ENCODE measurements at regions not wholly inside any gene's neighbourhood (a gene's known extent, or its start where the extent isn't known, plus 50 kb on each side); places are given as distances from the start of the nearest gene placed in this dataset.

DNA sequence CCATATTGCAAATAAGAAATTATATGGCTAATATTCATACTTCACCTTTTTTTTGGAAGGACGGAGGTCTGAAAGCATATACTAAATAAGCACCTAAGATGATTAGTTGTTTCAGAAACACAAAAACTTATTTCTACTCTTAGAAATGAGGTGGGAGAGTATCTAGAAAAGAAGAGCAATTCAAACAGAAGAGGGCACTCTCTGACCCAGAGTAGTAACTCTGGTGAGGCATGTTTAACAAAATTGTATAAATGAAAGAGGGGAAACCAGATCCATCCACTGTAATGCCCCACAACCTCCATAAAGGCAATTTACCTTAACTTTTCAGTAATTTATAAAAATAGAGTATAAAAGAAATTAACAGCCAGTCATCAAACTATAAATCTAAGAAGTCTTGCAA lies 669.6 kb upstream of the VRK2 start:
- no peak overlapping the region for H3T11ph ChIP-seq (ENCODE audit: low read length)
- no peak overlapping the region for H3K27ac Mint-ChIP-seq
- no peak overlapping the region for H3K4me2 ChIP-seq (ENCODE audit: insufficient read depth, insufficient read length, low read length)
- no peak overlapping the region for H3K4me3 Mint-ChIP-seq
- H2AFZ ChIP-seq (ENCODE audit: low read length) = no peak overlapping the region
- H3K18ac ChIP-seq (ENCODE audit: insufficient read length, low read depth, low read length) = no peak overlapping the region
- WGBS (ENCODE audit: extremely low coverage, insufficient read length, low lambda C conversion rate) = no CpG with 5 or more reads among the region's 1 CpG
- no peak overlapping the region for H2BK120ac ChIP-seq (ENCODE audit: low read depth, low read length, poor library complexity, severe bottlenecking)
- H2AK5ac ChIP-seq (ENCODE audit: insufficient read length, low read length) = no peak overlapping the region
- no peaks in the 10 kb centered on the region for H3K79me2 ChIP-seq (ENCODE audit: insufficient read depth, low read length)
- no peaks in the 10 kb centered on the region for H3K23me2 ChIP-seq (ENCODE audit: insufficient read length, low read depth, low read length, poor library complexity, severe bottlenecking)
- H3K9me3 Mint-ChIP-seq = no peaks in the 10 kb centered on the region
- no peaks in the 10 kb centered on the region for H4K20me1 ChIP-seq (ENCODE audit: control insufficient read depth, insufficient read depth, insufficient read length)
- no peak for DNase-seq
- H4K91ac ChIP-seq (ENCODE audit: insufficient read length, low read depth, low read length) = no peak overlapping the region
- no peak overlapping the region for H4K8ac ChIP-seq (replicated peaks; ENCODE audit: insufficient read length, low read depth, low read length)
- H3K4me1 ChIP-seq (ENCODE audit: insufficient read depth, low read length) = no peaks in the 10 kb centered on the region; the same call in 1 of the 2 replicates
- no peak overlapping the region for H2BK20ac ChIP-seq (ENCODE audit: low read depth, low read length, poor library complexity, severe bottlenecking)
- H3K4me1 Mint-ChIP-seq = no peaks in the 10 kb centered on the region
- no peak overlapping the region for H3K4ac ChIP-seq (ENCODE audit: low read depth, low read length)
- H3K36me3 Mint-ChIP-seq (ENCODE audit: insufficient read depth in 1 of 3, low read depth in 3 of 3) = no peaks in the 10 kb centered on the region
- H4K5ac ChIP-seq (ENCODE audit: insufficient read length, low read depth, low read length) = no peak overlapping the region
- H2BK5ac ChIP-seq (ENCODE audit: insufficient read length, low read length) = no peak overlapping the region
- H3K27ac ChIP-seq (ENCODE audit: insufficient read length, low read depth, low read length) = no peak overlapping the region
- no peak overlapping the region for H3K14ac ChIP-seq (ENCODE audit: insufficient read depth, low read length)
- H2BK12ac ChIP-seq (ENCODE audit: insufficient read length, low read depth, low read length) = no peak overlapping the region
- no peaks in the 10 kb centered on the region for H3K79me1 ChIP-seq (ENCODE audit: insufficient read depth, low read depth, low read length, poor library complexity, severe bottlenecking)
- H3K27me3 ChIP-seq (ENCODE audit: insufficient read depth, low read length) = no peaks in the 10 kb centered on the region
- TF ChIP-seq CTCF (conservative IDR thresholded peaks at IDR 0.05) = peak; percentile 69
- H3K27me3 Mint-ChIP-seq (ENCODE audit: low read depth) = no peaks in the 10 kb centered on the region
- H3K9ac ChIP-seq (ENCODE audit: extremely low read depth, insufficient read length, low read length) = no peak overlapping the region
- no peak overlapping the region for H3K23ac ChIP-seq (ENCODE audit: insufficient read length, low read depth, low read length)
- no peaks in the 10 kb centered on the region for H3K9me3 ChIP-seq (ENCODE audit: control insufficient read depth, low read depth, low read length)
- H2BK15ac ChIP-seq (ENCODE audit: low read depth, low read length) = no peak overlapping the region
- no peak overlapping the region for H3K56ac ChIP-seq (ENCODE audit: insufficient read length, low read depth, low read length)

Measured in H9 (cell line).